Muscle of leg (tissue), 3 donors: ENCODE measurements at regions not wholly inside any gene's neighbourhood (a gene's known extent, or its start where the extent isn't known, plus 50 kb on each side); places are given as distances from the start of the nearest gene placed in this dataset.

Source experiments
- DNase-seq: peaks from one replicate; pipeline ENCODE4 v3.0.0; 2013
- H3K27ac ChIP-seq: one replicate; pipeline ENCODE4 v1.5.1; 2013; ENCODE audit warnings: mild to moderate bottlenecking, low read length, control low read depth
- H3K27me3 ChIP-seq: one replicate; pipeline ENCODE4 v1.6.1; 2013; ENCODE audit warnings: low read length; ENCODE audit not compliant: control insufficient read depth, insufficient read depth
- H3K36me3 ChIP-seq: one replicate; pipeline ENCODE4 v1.6.1; 2013; ENCODE audit warnings: low read length; ENCODE audit not compliant: control insufficient read depth, insufficient read depth
- H3K4me1 ChIP-seq: one replicate; pipeline ENCODE4 v1.6.1; 2013; ENCODE audit warnings: low read length; ENCODE audit not compliant: control insufficient read depth, insufficient read depth
- H3K4me3 ChIP-seq: one replicate; pipeline ENCODE4 v1.5.1; 2013; ENCODE audit warnings: low read length, control low read depth
- H3K9me3 ChIP-seq: replicated peaks from 2 replicates; pipeline ENCODE4 v1.6.1; 2013; ENCODE audit warnings: low read depth, low read length; ENCODE audit not compliant: control insufficient read depth
- WGBS: methylation state at CpG from one replicate; pipeline ENCODE4 v1.1.5; 2013; ENCODE audit warnings: missing lambda C conversion rate; ENCODE audit not compliant: insufficient coverage; 5-methylcytosine and 5-hydroxymethylcytosine counted together

DNA sequence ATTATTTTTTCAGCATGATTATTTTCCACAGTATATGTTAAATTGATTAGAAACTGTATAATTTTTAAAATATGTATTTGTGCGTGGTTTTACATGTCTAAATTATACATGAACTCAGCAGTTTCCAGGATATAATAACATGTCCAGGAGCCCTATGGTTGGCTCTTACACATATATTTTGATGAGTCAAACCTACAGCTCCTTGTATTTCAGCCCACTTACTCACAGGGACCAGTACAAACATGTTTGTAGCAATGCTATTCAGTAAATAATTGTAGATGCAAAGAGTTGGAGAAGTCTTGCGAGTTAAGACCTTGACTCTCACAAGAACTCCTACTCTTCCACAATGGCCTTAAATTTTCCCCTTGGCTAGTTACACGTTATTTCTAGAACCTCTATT lies 107.2 kb upstream of the SASH1 start:
- Histone ChIP-seq H3K27ac (no peak overlapping the region), H3K27me3 (no peaks in the 10 kb centered on the region), H3K4me3 (no peak overlapping the region), H3K9me3 (no peaks in the 10 kb centered on the region), H3K36me3 (no peaks in the 10 kb centered on the region), H3K4me1 (peaks cover 10% of the 10 kb centered on the region)
- no CpG with 5 or more reads among the region's 3 CpGs for WGBS
- DNase-seq, result no peak

DNA sequence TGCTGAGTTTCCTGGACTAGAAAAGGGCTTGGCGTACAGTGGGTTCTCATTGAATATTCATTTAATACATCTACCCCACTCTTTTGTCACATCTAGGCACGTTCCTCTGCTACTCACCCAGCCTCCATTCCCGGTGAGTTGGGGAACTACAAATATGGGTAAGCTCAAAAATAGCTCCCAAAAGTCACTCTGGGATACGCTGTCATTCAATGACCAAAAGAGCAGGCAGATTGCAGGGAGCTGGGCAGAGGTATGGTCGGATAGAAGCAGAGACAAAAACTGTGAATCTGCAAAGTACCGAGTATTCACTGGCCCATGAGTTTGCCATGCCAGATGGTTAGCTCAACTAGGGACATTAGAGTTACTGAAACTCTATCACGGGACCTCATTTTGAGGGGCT lies 103.9 kb upstream of the SASH1 start:
- no peak for DNase-seq
- no peak overlapping the region for H3K27ac ChIP-seq
- H3K36me3 ChIP-seq, result no peaks in the 10 kb centered on the region
- H3K4me3 ChIP-seq, result no peak overlapping the region
- H3K9me3 ChIP-seq, result no peaks in the 10 kb centered on the region
- H3K4me1 ChIP-seq, result peaks cover 27% of the 10 kb centered on the region
- WGBS, result 85% methylated on average over 4 of the region's 7 CpGs
- H3K27me3 ChIP-seq, result no peaks in the 10 kb centered on the region

- H3K4me3 ChIP-seq, result no peak overlapping the region
- H3K4me1 ChIP-seq, result peaks cover 32% of the 10 kb centered on the region
- DNase-seq, result no peak
- H3K27me3 ChIP-seq, result no peaks in the 10 kb centered on the region
- 72% methylated on average over 3 of the region's 5 CpGs for WGBS
- no peak overlapping the region for H3K27ac ChIP-seq
- no peaks in the 10 kb centered on the region for H3K9me3 ChIP-seq
- H3K36me3 ChIP-seq, result no peaks in the 10 kb centered on the region
Measured at GRCh38 chr6:148239215-148239614, 103.4 kb upstream of the SASH1 start.

DNA sequence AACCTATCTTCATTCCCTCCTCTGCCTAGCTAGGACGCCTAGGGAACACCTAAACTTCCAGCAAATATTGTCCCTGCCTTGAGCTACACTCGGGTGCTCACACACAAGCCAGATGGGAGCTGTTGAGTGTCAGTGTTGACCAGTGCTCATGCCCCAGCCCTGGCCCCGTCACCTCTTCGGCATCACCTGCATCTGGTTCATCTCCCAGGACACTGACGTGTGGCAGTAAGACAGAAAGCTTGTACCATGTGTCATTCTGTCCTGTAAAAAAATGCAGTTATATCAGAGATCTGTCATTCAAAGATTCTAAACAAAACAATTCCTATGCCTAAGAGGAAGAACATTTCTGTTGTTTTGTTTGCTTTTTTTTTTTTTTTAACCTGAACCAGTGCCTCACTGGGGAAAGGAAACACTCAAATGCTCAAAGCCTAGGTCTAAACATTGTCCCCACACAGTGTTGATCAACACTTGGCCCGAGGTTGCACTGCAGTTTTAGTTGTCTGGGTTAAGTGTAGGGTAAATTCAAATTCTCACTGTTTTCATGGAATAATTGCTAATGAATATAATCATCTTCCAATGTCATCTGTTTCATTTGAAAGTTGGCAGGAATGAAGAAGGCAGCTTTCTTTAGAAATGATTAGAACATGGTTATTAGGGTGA lies 102.7 kb upstream of the SASH1 start:
- Histone ChIP-seq H3K36me3 (no peaks in the 10 kb centered on the region), H3K27me3 (no peaks in the 10 kb centered on the region), H3K9me3 (no peaks in the 10 kb centered on the region), H3K4me3 (no peak overlapping the region), H3K4me1 (peaks cover 39% of the 10 kb centered on the region), H3K27ac (peak overlapping the region; percentile 57)
- DNase-seq, result no peak
- WGBS, result 47% methylated on average over 4 of the region's 6 CpGs

DNA sequence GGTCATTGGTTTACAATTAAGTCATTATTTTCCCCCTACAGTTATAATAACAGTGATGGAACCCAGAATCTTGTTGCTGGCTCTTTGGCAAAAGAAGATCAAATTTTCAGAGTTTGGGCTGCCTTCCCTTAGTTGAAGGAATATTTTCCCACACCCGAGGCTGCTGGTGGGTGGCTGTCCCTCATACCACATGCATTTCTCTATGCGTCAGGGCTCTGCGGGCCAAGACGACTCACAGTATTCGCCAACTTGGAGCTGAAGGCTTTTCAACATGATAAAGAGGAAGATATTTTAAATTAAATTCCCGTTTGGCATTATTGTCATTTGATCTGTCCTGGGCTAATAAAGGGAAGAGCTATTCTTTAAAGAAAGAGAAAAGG lies 102.2 kb upstream of the SASH1 start:
- H3K4me3 ChIP-seq, result no peak overlapping the region
- H3K36me3 ChIP-seq, result no peaks in the 10 kb centered on the region
- H3K27me3 ChIP-seq, result no peaks in the 10 kb centered on the region
- peak overlapping the region; percentile 57 for H3K27ac ChIP-seq
- 20% methylated on average over 1 of the region's 6 CpGs for WGBS
- DNase-seq, result peak; percentile 84
- H3K4me1 ChIP-seq, result peaks cover 40% of the 10 kb centered on the region
- H3K9me3 ChIP-seq, result no peaks in the 10 kb centered on the region

DNA sequence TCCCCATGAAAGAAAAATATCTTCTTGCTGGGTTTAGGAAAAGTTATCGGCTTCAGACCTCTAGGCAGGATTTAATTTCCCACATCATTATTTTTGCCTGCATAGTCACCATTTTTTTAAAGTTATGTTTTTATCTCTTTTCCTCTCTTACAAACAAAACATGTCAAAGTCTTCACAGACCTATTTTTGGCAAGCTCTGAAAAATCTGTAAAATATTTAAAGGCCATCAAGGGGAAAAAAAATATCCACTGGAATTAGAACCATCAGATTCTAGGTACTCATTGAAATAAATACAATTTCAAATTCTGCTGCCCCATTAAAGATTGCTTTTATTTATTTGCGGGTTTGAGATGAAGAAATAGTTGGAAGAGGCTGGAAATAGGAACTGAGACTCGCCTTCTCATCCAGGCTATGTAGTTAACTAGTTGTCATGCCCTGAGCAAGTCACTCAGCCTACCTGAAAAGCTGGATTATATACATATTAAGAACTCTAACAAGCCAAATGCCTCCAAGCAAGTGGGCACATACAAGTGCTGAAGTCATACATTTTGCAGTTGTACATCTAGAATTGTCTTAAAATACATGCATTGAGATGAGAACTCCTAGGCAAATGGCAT lies 101.7 kb upstream of the SASH1 start:
- Histone ChIP-seq H3K27ac (peak overlapping the region; percentile 57), H3K36me3 (no peaks in the 10 kb centered on the region), H3K4me3 (no peak overlapping the region), H3K27me3 (no peaks in the 10 kb centered on the region), H3K9me3 (no peaks in the 10 kb centered on the region), H3K4me1 (peaks cover 40% of the 10 kb centered on the region)
- DNase-seq, result peak; percentile 63
- WGBS, result no CpG with 5 or more reads among the region's 3 CpGs

GRCh38 chr6:148242180-148242579 lies 100.5 kb upstream of the SASH1 start:
- Histone ChIP-seq H3K4me3 (no peak overlapping the region), H3K4me1 (peaks cover 40% of the 10 kb centered on the region), H3K27ac (peak overlapping the region; percentile 57), H3K27me3 (no peaks in the 10 kb centered on the region), H3K9me3 (no peaks in the 10 kb centered on the region), H3K36me3 (no peaks in the 10 kb centered on the region)
- peak; percentile 96 for DNase-seq
- 14% methylated on average over 3 of the region's 4 CpGs for WGBS

DNA sequence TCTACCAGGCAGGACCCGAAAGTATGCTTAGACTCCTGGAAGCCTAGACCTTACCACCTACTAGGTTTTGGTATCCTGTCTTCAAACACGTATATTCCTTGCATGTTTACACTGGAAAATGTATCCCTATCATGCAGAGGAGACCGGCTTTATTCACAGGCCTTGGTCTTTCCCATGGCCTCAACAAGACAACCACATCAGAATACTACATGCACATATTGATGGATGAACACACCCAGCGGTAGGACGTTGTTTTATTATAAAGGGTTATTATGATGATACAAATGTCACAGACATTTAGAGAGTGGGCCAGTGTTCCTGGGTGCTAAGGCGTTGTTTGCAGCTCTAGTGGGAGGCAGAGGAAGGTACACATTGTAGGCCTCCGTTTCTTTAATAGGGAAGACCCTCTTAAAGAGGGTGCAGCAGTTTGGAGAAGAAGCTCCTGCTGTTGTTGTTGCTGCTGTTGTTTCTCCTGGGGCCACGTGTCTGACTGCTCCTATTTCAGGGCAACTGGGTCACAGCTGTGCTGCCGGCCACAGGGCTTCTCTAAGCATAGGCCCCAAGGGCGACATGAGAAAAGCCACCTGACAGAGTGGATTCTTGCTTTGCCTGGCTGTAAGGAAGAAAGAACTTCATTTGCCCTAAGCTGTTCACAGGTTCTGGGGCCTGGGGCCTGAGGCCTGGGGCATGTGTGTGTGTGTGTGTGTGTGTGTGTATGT lies 98.3 kb upstream of the SASH1 start:
- peak; percentile 86 for DNase-seq
- H3K27ac ChIP-seq, result peak overlapping the region; percentile 79
- H3K4me3 ChIP-seq, result no peak overlapping the region
- H3K27me3 ChIP-seq, result no peaks in the 10 kb centered on the region
- H3K4me1 ChIP-seq, result peaks cover 53% of the 10 kb centered on the region
- no peaks in the 10 kb centered on the region for H3K36me3 ChIP-seq
- H3K9me3 ChIP-seq, result no peaks in the 10 kb centered on the region
- 48% methylated on average over 4 of the region's 10 CpGs for WGBS

GRCh38 chr6:148247386-148248063 lies 95.1 kb upstream of the SASH1 start:
- H3K27ac ChIP-seq, result no peak overlapping the region
- no peak for DNase-seq
- no CpG with 5 or more reads among the region's 6 CpGs for WGBS

GRCh38 chr6:148249160-148249559 lies 93.5 kb upstream of the SASH1 start:
- no peak for DNase-seq
- H3K27me3 ChIP-seq, result no peaks in the 10 kb centered on the region
- H3K27ac ChIP-seq, result no peak overlapping the region
- no peaks in the 10 kb centered on the region for H3K9me3 ChIP-seq
- H3K36me3 ChIP-seq, result no peaks in the 10 kb centered on the region
- H3K4me3 ChIP-seq, result no peak overlapping the region
- H3K4me1 ChIP-seq, result peaks cover 29% of the 10 kb centered on the region
- 78% methylated on average over 6 of the region's 6 CpGs for WGBS

More at GRCh38 chr6:148247386-148248063, 95.1 kb upstream of the SASH1 start:
- Histone ChIP-seq H3K27me3 (no peaks in the 10 kb centered on the region), H3K4me1 (peaks cover 41% of the 10 kb centered on the region), H3K36me3 (no peaks in the 10 kb centered on the region), H3K4me3 (no peak overlapping the region), H3K9me3 (no peaks in the 10 kb centered on the region)
